T-helper 1 cell treated with Interleukin-12 subunit alpha and Interleukin-12 subunit beta and Interleukin-4 antibody, amounts not matched to agents 30 μg/mL and 1 μg/mL, for 36 hours (primary cell): ENCODE measurements at regions not wholly inside any gene's neighbourhood (a gene's known extent, or its start where the extent isn't known, plus 50 kb on each side); places are given as distances from the start of the nearest gene placed in this dataset.
"Not testable (repeated sequence)": the region's sequence is repeated elsewhere in the genome, so short reads cannot be mapped to it uniquely, and the experiment has no call there.

Experiments used
- H3K27ac Mint-ChIP-seq: one replicate; pipeline ENCODE4 v1.8.0; 2021; ENCODE audit warnings: mild to moderate bottlenecking, mixed read lengths
- H3K27me3 Mint-ChIP-seq: one replicate; pipeline ENCODE4 v1.8.0; 2021; ENCODE audit warnings: low read depth, mixed read lengths
- H3K36me3 Mint-ChIP-seq: one replicate; pipeline ENCODE4 v1.8.0; 2021; ENCODE audit warnings: low read depth, mixed read lengths
- H3K4me1 Mint-ChIP-seq: one replicate; pipeline ENCODE4 v1.8.0; 2021; ENCODE audit warnings: low read depth, mixed read lengths
- H3K4me3 Mint-ChIP-seq: one replicate; pipeline ENCODE4 v1.8.0; 2021; ENCODE audit warnings: mild to moderate bottlenecking, moderate library complexity, mixed read lengths
- H3K9me3 Mint-ChIP-seq: one replicate; pipeline ENCODE4 v1.8.0; 2021; ENCODE audit warnings: mixed read lengths

GRCh38 chr13:50650592-50651504, 192.6 kb downstream of the DLEU7 start:
- Mint-ChIP-seq H3K4me3 (no peak overlapping the region), H3K9me3 (no peaks in the 10 kb centered on the region), H3K36me3 (no peaks in the 10 kb centered on the region), H3K27ac (no peak overlapping the region), H3K27me3 (peaks cover 14% of the 10 kb centered on the region), H3K4me1 (peaks cover 4% of the 10 kb centered on the region)

DNA sequence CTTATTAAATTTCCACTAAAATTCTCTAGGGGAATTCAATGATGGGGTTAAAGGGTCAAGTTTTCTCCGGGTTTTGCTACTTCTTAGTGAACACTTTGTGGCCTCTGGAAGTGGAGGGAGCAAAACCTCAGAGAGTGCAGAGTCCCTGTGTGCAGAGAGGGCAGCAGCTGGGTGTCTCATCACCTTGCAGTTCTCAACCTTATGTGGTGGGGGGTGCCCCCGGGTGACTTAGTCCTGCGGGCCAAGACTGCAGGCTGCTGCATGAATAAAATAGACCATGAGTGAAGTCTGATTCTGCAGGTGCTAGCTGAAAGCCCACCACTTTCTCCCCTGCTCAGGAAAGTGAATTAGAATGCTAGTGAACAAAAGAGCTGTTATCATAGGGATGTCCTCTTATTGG, 191.6 kb downstream of the DLEU7 start:
- Mint-ChIP-seq H3K27ac (no peak overlapping the region), H3K27me3 (peaks cover 14% of the 10 kb centered on the region), H3K9me3 (no peaks in the 10 kb centered on the region), H3K4me3 (no peak overlapping the region), H3K36me3 (no peaks in the 10 kb centered on the region), H3K4me1 (peaks cover 4% of the 10 kb centered on the region)

- Mint-ChIP-seq H3K4me1 (peaks cover 4% of the 10 kb centered on the region), H3K36me3 (no peaks in the 10 kb centered on the region), H3K4me3 (no peak overlapping the region), H3K9me3 (no peaks in the 10 kb centered on the region), H3K27me3 (peaks cover 20% of the 10 kb centered on the region), H3K27ac (no peak overlapping the region)
Observed at GRCh38 chr13:50654331-50654730, 189.2 kb downstream of the DLEU7 start.

DNA sequence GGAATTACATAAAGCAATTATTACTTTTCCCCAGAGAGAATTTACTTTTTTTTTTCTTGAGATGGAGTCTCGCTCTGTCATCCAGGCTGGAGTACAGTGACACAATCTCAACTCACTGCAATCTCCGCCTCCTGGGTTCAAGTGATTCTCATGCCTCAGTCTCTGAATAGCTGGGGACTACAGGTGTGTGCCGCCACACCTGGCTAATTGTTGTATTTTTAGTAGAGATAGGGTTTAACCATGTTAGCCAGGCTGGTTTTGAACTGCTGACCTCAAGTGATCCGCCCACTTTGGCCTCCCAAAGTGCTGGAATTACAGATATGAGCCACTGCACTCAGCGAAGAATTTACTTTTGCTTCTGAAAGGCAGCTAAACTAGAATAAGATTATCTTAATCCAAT, 181.6 kb downstream of the DLEU7 start:
- H3K27me3 Mint-ChIP-seq, H3K36me3 Mint-ChIP-seq, H3K4me3 Mint-ChIP-seq, H3K4me1 Mint-ChIP-seq, H3K27ac Mint-ChIP-seq: not testable (repeated sequence)
- peaks cover 13% of the 10 kb centered on the region for H3K9me3 Mint-ChIP-seq

DNA sequence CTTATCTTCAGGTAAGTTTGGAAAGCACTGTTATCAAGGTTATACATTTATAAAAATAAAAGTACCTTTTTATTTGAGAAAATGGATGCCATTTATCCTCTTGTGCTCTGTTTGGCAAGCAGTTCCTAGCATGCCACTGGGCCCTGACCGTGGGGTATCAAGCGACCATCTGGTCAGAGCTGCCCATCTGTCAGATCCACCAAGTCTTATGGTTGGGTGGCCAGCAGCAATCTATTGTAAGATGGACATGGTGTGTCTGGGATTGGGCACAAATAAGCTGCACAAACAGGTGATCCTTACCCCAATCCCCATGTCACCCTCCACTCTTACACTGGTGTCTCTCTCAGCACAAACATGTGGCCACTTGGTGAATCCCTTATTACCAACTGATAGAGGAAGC, 178.5 kb downstream of the DLEU7 start:
- Mint-ChIP-seq H3K9me3 (peaks cover 17% of the 10 kb centered on the region), H3K4me1 (no peaks in the 10 kb centered on the region), H3K4me3 (no peak overlapping the region), H3K27me3 (peaks cover 8% of the 10 kb centered on the region), H3K27ac (no peak overlapping the region), H3K36me3 (no peaks in the 10 kb centered on the region)

- H3K27me3 Mint-ChIP-seq = peaks cover 15% of the 10 kb centered on the region
- no peaks in the 10 kb centered on the region for H3K36me3 Mint-ChIP-seq
- H3K27ac Mint-ChIP-seq = no peak overlapping the region
- H3K4me3 Mint-ChIP-seq = no peak overlapping the region
- H3K9me3 Mint-ChIP-seq = peaks cover 17% of the 10 kb centered on the region
- H3K4me1 Mint-ChIP-seq = no peaks in the 10 kb centered on the region
Observed at GRCh38 chr13:50668049-50668448, 175.4 kb downstream of the DLEU7 start.

DNA sequence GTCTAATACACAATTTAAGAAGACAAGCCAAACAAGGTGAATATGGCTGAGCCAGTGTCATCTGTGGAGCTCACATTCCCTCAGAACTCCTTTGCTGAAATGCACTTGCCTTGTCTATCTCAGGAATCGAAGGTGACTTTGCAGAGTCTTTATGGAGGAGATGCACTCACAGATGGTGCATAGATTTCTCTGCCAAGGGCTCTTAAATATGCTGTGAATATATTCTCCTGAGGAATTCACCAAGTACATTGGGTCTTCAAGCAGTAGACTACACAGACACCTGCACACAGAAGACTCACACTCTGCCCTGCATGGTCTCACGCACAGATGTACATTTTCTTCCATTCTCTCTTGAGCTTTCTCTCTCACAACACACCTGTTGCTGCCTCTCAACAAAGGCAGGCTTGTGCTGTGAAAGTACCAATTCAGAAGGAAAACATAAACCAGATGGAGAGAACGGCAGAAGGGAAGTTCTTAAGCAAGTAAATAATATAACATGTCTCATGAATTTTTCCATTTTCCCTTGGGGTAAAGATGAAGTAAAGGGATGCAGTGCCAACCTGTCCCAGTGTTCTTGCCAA, 174.7 kb downstream of the DLEU7 start:
- H3K9me3 Mint-ChIP-seq = peaks cover 17% of the 10 kb centered on the region
- H3K27me3 Mint-ChIP-seq = peaks cover 15% of the 10 kb centered on the region
- no peak overlapping the region for H3K4me3 Mint-ChIP-seq
- H3K27ac Mint-ChIP-seq = no peak overlapping the region
- no peaks in the 10 kb centered on the region for H3K36me3 Mint-ChIP-seq
- no peaks in the 10 kb centered on the region for H3K4me1 Mint-ChIP-seq

GRCh38 chr13:50670272-50670671, 173.2 kb downstream of the DLEU7 start:
- Mint-ChIP-seq H3K4me3 (no peak overlapping the region), H3K27ac (no peak overlapping the region), H3K9me3 (peaks cover 17% of the 10 kb centered on the region), H3K4me1 (no peaks in the 10 kb centered on the region), H3K27me3 (peaks cover 15% of the 10 kb centered on the region), H3K36me3 (no peaks in the 10 kb centered on the region)

GRCh38 chr13:50670847-50671496, 172.5 kb downstream of the DLEU7 start:
- H3K4me1 Mint-ChIP-seq = no peaks in the 10 kb centered on the region
- H3K36me3 Mint-ChIP-seq = no peaks in the 10 kb centered on the region
- H3K9me3 Mint-ChIP-seq = peaks cover 12% of the 10 kb centered on the region
- no peak overlapping the region for H3K27ac Mint-ChIP-seq
- peaks cover 15% of the 10 kb centered on the region for H3K27me3 Mint-ChIP-seq
- H3K4me3 Mint-ChIP-seq = no peak overlapping the region

DNA sequence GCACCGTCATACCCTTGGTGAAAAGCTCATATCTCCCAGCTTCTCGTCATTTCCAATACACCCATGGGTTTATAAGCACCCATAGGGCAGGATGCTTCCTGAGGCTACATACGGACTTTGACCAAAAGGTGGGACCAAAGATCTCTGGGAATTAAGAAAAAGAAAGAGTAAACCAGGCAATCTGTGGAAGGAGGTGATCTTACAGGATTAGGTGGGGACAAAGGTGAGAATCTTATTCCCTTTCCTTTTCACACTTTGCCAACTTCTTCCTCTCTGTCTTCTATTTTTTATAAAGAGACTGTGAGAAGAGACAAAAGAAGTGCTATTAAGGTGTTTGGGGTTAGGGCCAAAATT, 172.0 kb downstream of the DLEU7 start:
- no peaks in the 10 kb centered on the region for H3K36me3 Mint-ChIP-seq
- H3K4me1 Mint-ChIP-seq = no peaks in the 10 kb centered on the region
- peaks cover 15% of the 10 kb centered on the region for H3K27me3 Mint-ChIP-seq
- peaks cover 7% of the 10 kb centered on the region for H3K9me3 Mint-ChIP-seq
- H3K4me3 Mint-ChIP-seq = no peak overlapping the region
- H3K27ac Mint-ChIP-seq = no peak overlapping the region

DNA sequence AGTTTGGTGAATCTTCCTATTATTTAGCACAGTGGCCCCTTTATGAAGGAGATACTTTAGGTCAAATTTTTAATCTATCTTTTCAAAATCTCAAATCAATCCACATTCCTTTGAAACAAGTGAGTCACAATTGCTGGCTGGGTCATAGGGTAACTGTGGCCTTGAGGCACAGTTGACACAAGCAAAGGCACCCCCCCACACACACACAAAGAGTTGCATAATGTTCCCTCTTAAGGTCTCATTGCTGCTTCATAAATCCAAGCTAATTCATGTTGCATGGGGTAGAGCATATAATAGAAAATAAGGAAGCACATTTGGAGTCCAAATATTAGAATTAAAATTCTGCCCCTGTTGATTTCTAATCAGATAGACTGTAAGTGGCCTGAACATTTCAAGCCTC, 171.5 kb downstream of the DLEU7 start:
- peaks cover 15% of the 10 kb centered on the region for H3K27me3 Mint-ChIP-seq
- H3K9me3 Mint-ChIP-seq = peaks cover 2% of the 10 kb centered on the region
- no peaks in the 10 kb centered on the region for H3K4me1 Mint-ChIP-seq
- H3K27ac Mint-ChIP-seq = no peak overlapping the region
- H3K4me3 Mint-ChIP-seq = no peak overlapping the region
- no peaks in the 10 kb centered on the region for H3K36me3 Mint-ChIP-seq

GRCh38 chr13:50675651-50676050, 167.8 kb downstream of the DLEU7 start:
- Mint-ChIP-seq H3K9me3 (no peaks in the 10 kb centered on the region), H3K4me1 (no peaks in the 10 kb centered on the region), H3K36me3 (no peaks in the 10 kb centered on the region), H3K4me3 (no peak overlapping the region), H3K27me3 (peaks cover 17% of the 10 kb centered on the region), H3K27ac (no peak overlapping the region)

DNA sequence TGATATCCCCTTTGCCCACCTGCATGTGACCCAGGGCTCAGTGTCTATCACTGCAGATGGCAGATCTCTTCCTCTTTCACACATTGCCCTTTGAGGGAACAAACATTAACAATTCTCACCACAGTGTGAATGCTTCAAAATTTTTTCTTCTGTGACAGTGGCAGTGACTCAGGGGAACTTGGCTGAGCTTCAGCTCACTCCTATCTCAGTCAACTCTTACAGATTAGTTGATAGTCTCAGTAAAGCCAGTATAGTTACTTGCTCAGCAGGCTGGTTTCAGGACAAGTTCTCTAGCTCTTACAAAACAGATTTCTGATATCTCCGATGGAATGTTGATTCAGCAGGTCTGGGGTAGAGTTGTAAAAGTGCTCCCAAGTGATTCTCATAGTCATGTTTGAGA, 166.9 kb downstream of the DLEU7 start:
- no peaks in the 10 kb centered on the region for H3K36me3 Mint-ChIP-seq
- H3K9me3 Mint-ChIP-seq = no peaks in the 10 kb centered on the region
- no peak overlapping the region for H3K27ac Mint-ChIP-seq
- no peaks in the 10 kb centered on the region for H3K4me1 Mint-ChIP-seq
- H3K27me3 Mint-ChIP-seq = peaks cover 14% of the 10 kb centered on the region
- no peak overlapping the region for H3K4me3 Mint-ChIP-seq

- Mint-ChIP-seq H3K4me3 (no peak overlapping the region), H3K4me1 (no peaks in the 10 kb centered on the region), H3K27ac (no peak overlapping the region), H3K27me3 (peaks cover 9% of the 10 kb centered on the region), H3K36me3 (no peaks in the 10 kb centered on the region), H3K9me3 (no peaks in the 10 kb centered on the region)
Observed at GRCh38 chr13:50677258-50677657, 166.2 kb downstream of the DLEU7 start.
